ENCODE measurements at regions not wholly inside any gene's neighbourhood (a gene's known extent, or its start where the extent isn't known, plus 50 kb on each side); places are given as distances from the start of the nearest gene placed in this dataset.

- ChIA-PET CTCF (interaction anchor here (0.7 to 2.3 kb wide), 11 partner anchors 11 to 198 kb away, joined by 3 to 10 read pairs (median 4); partner anchors contain the start of gene ALDH1A2), POLR2A (interaction anchor here (1.3 kb wide), 1 partner anchor 38 kb away, joined by 3 read pairs; no protein-coding TSS in a partner anchor)
- intact Hi-C loops (cut with micrococcal nuclease) = no loop called here
- H3K27me3 Mint-ChIP-seq (ENCODE audit: insufficient read depth, unreplicated experiment) = no peaks in the 10 kb centered on the region
- TF ChIP-seq CTCF (IDR thresholded peaks at IDR 0.05; ENCODE audit: unreplicated experiment) = no peak
- no TSS peak for BruUV-seq (replicated peaks)
- H3K9me3 Mint-ChIP-seq (ENCODE audit: unreplicated experiment) = peaks cover 9% of the 10 kb centered on the region
- DNase-seq (ENCODE audit: unreplicated experiment) = no peak
- peaks cover 12% of the 10 kb centered on the region for H3K4me1 Mint-ChIP-seq (ENCODE audit: insufficient read depth, unreplicated experiment)
- H3K27ac Mint-ChIP-seq (ENCODE audit: low read depth, unreplicated experiment) = no peak overlapping the region
- H3K4me3 Mint-ChIP-seq (ENCODE audit: unreplicated experiment) = no peak overlapping the region
- no peaks in the 10 kb centered on the region for H3K36me3 Mint-ChIP-seq (ENCODE audit: insufficient read depth, unreplicated experiment)
Observed at GRCh38 chr15:57872281-57873030, 165.9 kb downstream of the POLR2M start.

- POLR2A ChIA-PET = no interaction called here
- BruUV-seq (replicated peaks) = no TSS peak
- Mint-ChIP-seq H3K4me1 (ENCODE audit: insufficient read depth, unreplicated experiment) (peaks cover 23% of the 10 kb centered on the region), H3K4me3 (ENCODE audit: unreplicated experiment) (no peak overlapping the region), H3K36me3 (ENCODE audit: insufficient read depth, unreplicated experiment) (no peaks in the 10 kb centered on the region), H3K27ac (ENCODE audit: low read depth, unreplicated experiment) (no peak overlapping the region), H3K27me3 (ENCODE audit: insufficient read depth, unreplicated experiment) (no peaks in the 10 kb centered on the region), H3K9me3 (ENCODE audit: unreplicated experiment) (peaks cover 9% of the 10 kb centered on the region)
- intact Hi-C loops (cut with micrococcal nuclease) = no loop called here
- CTCF ChIA-PET = interaction anchor here (2.0 to 2.3 kb wide), 2 partner anchors 193 to 197 kb away, joined by 5 to 9 read pairs; no protein-coding TSS in a partner anchor
- no peak for DNase-seq (ENCODE audit: unreplicated experiment)
- no peak for TF ChIP-seq CTCF (IDR thresholded peaks at IDR 0.05; ENCODE audit: unreplicated experiment)
Observed at GRCh38 chr15:57873564-57874209, 167.2 kb downstream of the POLR2M start.

- Mint-ChIP-seq H3K36me3 (ENCODE audit: insufficient read depth, unreplicated experiment) (no peaks in the 10 kb centered on the region), H3K4me1 (ENCODE audit: insufficient read depth, unreplicated experiment) (peaks cover 23% of the 10 kb centered on the region), H3K27me3 (ENCODE audit: insufficient read depth, unreplicated experiment) (no peaks in the 10 kb centered on the region), H3K4me3 (ENCODE audit: unreplicated experiment) (no peak overlapping the region), H3K9me3 (ENCODE audit: unreplicated experiment) (peaks cover 9% of the 10 kb centered on the region), H3K27ac (ENCODE audit: low read depth, unreplicated experiment) (no peak overlapping the region)
- intact Hi-C loops (cut with micrococcal nuclease) = no loop called here
- CTCF ChIA-PET = interaction anchor here (0.6 to 2.0 kb wide), 4 partner anchors 8 to 1540 kb away, joined by 3 to 8 read pairs (median 4); no protein-coding TSS in a partner anchor
- POLR2A ChIA-PET = interaction anchor here (0.6 kb wide), 1 partner anchor 162 kb away, joined by 3 read pairs; no protein-coding TSS in a partner anchor
- DNase-seq (ENCODE audit: unreplicated experiment) = no peak
- no TSS peak for BruUV-seq (replicated peaks)
- no peak for TF ChIP-seq CTCF (IDR thresholded peaks at IDR 0.05; ENCODE audit: unreplicated experiment)
Observed at GRCh38 chr15:57875347-57875746, 168.8 kb downstream of the POLR2M start.

GRCh38 chr15:57878573-57878972 is 172.1 kb downstream of the POLR2M start:
- Mint-ChIP-seq H3K9me3 (ENCODE audit: unreplicated experiment) (peaks cover 9% of the 10 kb centered on the region), H3K27ac (ENCODE audit: low read depth, unreplicated experiment) (no peak overlapping the region), H3K4me3 (ENCODE audit: unreplicated experiment) (no peak overlapping the region), H3K27me3 (ENCODE audit: insufficient read depth, unreplicated experiment) (no peaks in the 10 kb centered on the region), H3K4me1 (ENCODE audit: insufficient read depth, unreplicated experiment) (peaks cover 18% of the 10 kb centered on the region), H3K36me3 (ENCODE audit: insufficient read depth, unreplicated experiment) (no peaks in the 10 kb centered on the region)
- intact Hi-C loops (cut with micrococcal nuclease) = no loop called here
- POLR2A ChIA-PET = interaction anchor here (1.3 kb wide), 1 partner anchor 11 kb away, joined by 3 read pairs; no protein-coding TSS in a partner anchor
- no peak for TF ChIP-seq CTCF (IDR thresholded peaks at IDR 0.05; ENCODE audit: unreplicated experiment)
- CTCF ChIA-PET = interaction anchor here (0.9 to 1.6 kb wide), 3 partner anchors 13 to 188 kb away, joined by 3 to 9 read pairs (median 4); partner anchors contain the start of gene ALDH1A2
- DNase-seq (ENCODE audit: unreplicated experiment) = no peak
- BruUV-seq (replicated peaks) = no TSS peak

Data from MCF 10A (cell line).